K562 (cell line): ENCODE measurements at regions not wholly inside any gene's neighbourhood (a gene's known extent, or its start where the extent isn't known, plus 50 kb on each side); places are given as distances from the start of the nearest gene placed in this dataset.

Experiments used
- ATAC-seq: fragments of 200-7000 bp; cut with Tn5 transposase; 3 replicates; pipeline ENCODE4 v1.9.1; 2020; ENCODE audit warnings: moderate library complexity
- BruUV-seq: library from RNA; stranded (reverse); fragments of 400-500 nt; replicated peaks from 2 replicates; lab custom pipeline; 2021; lab: Mats Ljungman, UMichigan
- CTCF ChIA-PET: fragments of 300-600 bp; formaldehyde crosslinking; extraction: SDS; loops from one replicate; lab custom pipeline; 2021; ENCODE audit warnings: low intra/inter-chr PET ratio; lab: Yijun Ruan, JAX
- POLR2A ChIA-PET: fragments of 300-600, 350-650 bp; sonication (Branson Sonifier 250); formaldehyde crosslinking; extraction: SDS; loops from one replicate; lab custom pipeline; 2021; ENCODE audit warnings: antibody characterized with exemption, inconsistent platforms; lab: Yijun Ruan, JAX
- DNase-seq, 4 experiments: peaks; one replicate each; pipeline versions ENCODE4 v3.0.0 to v3.0.0-alpha.2; 2011 to 2018; ENCODE audit warnings: low spot score in 3 of 4, mixed read lengths in 3 of 4; ENCODE audit errors: extremely low read depth in 1 of 4
- FAIRE-seq: peaks from 2 replicates; lab custom pipeline; 2011; peaks lifted over from hg19 to GRCh38; lab: Jason Lieb, UNC
- H2AFZ ChIP-seq: 2 replicates; pipeline ENCODE4 v1.6.0; 2011; ENCODE audit warnings: low read depth, low read length, control low read depth, inconsistent platforms
- H3K27ac ChIP-seq: fragments of 200-600 bp; 3 replicates; pipeline ENCODE4 v1.8.0; 2011; ENCODE audit warnings: low read depth, mild to moderate bottlenecking, control low read depth, inconsistent platforms, low read length, moderate library complexity, mixed read lengths; ENCODE audit errors: extremely low read depth
- H3K27me3 ChIP-seq, 2 experiments: fragments of 300-600 bp in 1 of 2; 2 replicates in 1 of 2; 3 replicates in 1 of 2; pipeline versions ENCODE4 v1.6.0 to v1.8.0; 2011; ENCODE audit warnings: inconsistent platforms in 2 of 2, low read length in 2 of 2, mild to moderate bottlenecking in 1 of 2, mixed read lengths in 1 of 2, moderate library complexity in 1 of 2; ENCODE audit not compliant: control insufficient read depth in 2 of 2, insufficient read depth in 2 of 2
- H3K36me3 ChIP-seq: fragments of 300-600 bp; 3 replicates; pipeline ENCODE4 v1.8.0; 2011; ENCODE audit warnings: mild to moderate bottlenecking, low read length, inconsistent platforms; ENCODE audit not compliant: control insufficient read depth, insufficient read depth
- H3K4me1 ChIP-seq, 2 experiments: fragments of 200-600 bp in 1 of 2; replicated peaks in 1 of 2; 2 replicates in 1 of 2; 3 replicates in 1 of 2; pipeline versions ENCODE4 v1.5.1 to v1.8.0; 2011; ENCODE audit warnings: inconsistent platforms in 2 of 2, low read length in 2 of 2, mild to moderate bottlenecking in 1 of 2, mixed read lengths in 1 of 2, moderate library complexity in 1 of 2; ENCODE audit not compliant: control insufficient read depth in 2 of 2, insufficient read depth in 2 of 2
- H3K4me2 ChIP-seq: 2 replicates; pipeline ENCODE4 v1.6.1; 2011; ENCODE audit warnings: low read length, control low read depth, inconsistent platforms, mixed read lengths; ENCODE audit not compliant: insufficient read depth
- H3K4me3 ChIP-seq: fragments of 200-600 bp; sonication (generic), shearing (Covaris generic); 2 replicates; pipeline ENCODE4 v1.5.1; 2016; ENCODE audit warnings: control low read depth, inconsistent platforms
- H3K79me2 ChIP-seq: fragments of 200-600 bp; 3 replicates; pipeline ENCODE4 v1.8.0; 2011; ENCODE audit warnings: low read length, inconsistent platforms; ENCODE audit not compliant: control insufficient read depth, insufficient read depth
- H3K9ac ChIP-seq, 2 experiments: 2 replicates each; pipeline versions ENCODE4 v1.6.0 to v1.6.1; 2011; ENCODE audit warnings: low read depth in 2 of 2, low read length in 2 of 2, control low read depth in 1 of 2, inconsistent platforms in 1 of 2, mild to moderate bottlenecking in 1 of 2, mixed read lengths in 1 of 2; ENCODE audit not compliant: insufficient read depth in 1 of 2
- H3K9me1 ChIP-seq: one replicate; pipeline ENCODE4 v1.6.0; 2011; ENCODE audit warnings: inconsistent platforms, mild to moderate bottlenecking, low read length, moderate library complexity; ENCODE audit not compliant: control insufficient read depth, insufficient read depth
- H3K9me3 ChIP-seq: replicated peaks from 2 replicates; pipeline ENCODE4 v1.5.1; 2011; ENCODE audit warnings: low read depth, low read length, inconsistent platforms; ENCODE audit not compliant: control insufficient read depth, insufficient read depth
- H4K20me1 ChIP-seq: replicated peaks from 2 replicates; pipeline ENCODE4 v1.6.1; 2011; ENCODE audit warnings: low read length, inconsistent platforms, mixed read lengths; ENCODE audit not compliant: control insufficient read depth, insufficient read depth
- ATF1 ChIP-seq, 2 experiments: fragments of 450-650 bp in 1 of 2; IDR thresholded peaks; 2 replicates each; pipeline ENCODE4 v1.6.1; 2016; ENCODE audit warnings: missing compliant biosample characterization in 1 of 2, missing genetic modification characterization in 1 of 2
- COPS2 ChIP-seq: fragments of 450-650 bp; conservative IDR thresholded peaks from 2 replicates; pipeline ENCODE4 v1.6.1; 2016; ENCODE audit warnings: mild to moderate bottlenecking, moderate library complexity
- ETS1 ChIP-seq: conservative IDR thresholded peaks from 2 replicates; pipeline ENCODE4 v1.6.1; 2011; ENCODE audit warnings: low read depth, mild to moderate bottlenecking, low read length; ENCODE audit not compliant: control insufficient read depth
- HDGF ChIP-seq: fragments of 450-650 bp; IDR thresholded peaks from 2 replicates; pipeline ENCODE4 v1.6.1; 2016
- LARP7 ChIP-seq: fragments of 450-650 bp; IDR thresholded peaks from 2 replicates; pipeline ENCODE4 v1.6.1; 2016
- NCOA2 ChIP-seq, 2 experiments: fragments of 450-650 bp; IDR thresholded peaks; 2 replicates each; pipeline ENCODE4 v1.6.1; 2018; ENCODE audit warnings: mild to moderate bottlenecking in 2 of 2, moderate library complexity in 1 of 2; ENCODE audit not compliant: partially characterized antibody in 2 of 2
- NELFE ChIP-seq: IDR thresholded peaks from 2 replicates; pipeline ENCODE4 v1.6.1; 2011; ENCODE audit warnings: mild to moderate bottlenecking; ENCODE audit not compliant: insufficient read depth, insufficient read length
- NFE2L1 ChIP-seq: fragments of 450-650 bp; IDR thresholded peaks from 2 replicates; pipeline ENCODE4 v1.6.1; 2016; ENCODE audit warnings: missing genetic modification characterization, low read depth, mild to moderate bottlenecking, missing compliant biosample characterization, moderate library complexity, borderline replicate concordance
- PHTF2 ChIP-seq: fragments of 250-450 bp; sonication (Bioruptor Pico); IDR thresholded peaks from 2 replicates; pipeline ENCODE4 v1.5.0; 2021; ENCODE audit warnings: mild to moderate bottlenecking
- POLR2AphosphoS5 ChIP-seq: IDR thresholded peaks from 2 replicates; pipeline ENCODE4 v1.6.1; 2011; ENCODE audit warnings: mild to moderate bottlenecking, low read depth, low read length, moderate library complexity; ENCODE audit not compliant: control insufficient read depth, insufficient read depth
- RAD21 ChIP-seq, 2 experiments: fragments of 250-450 bp in 1 of 2; fragments of 450-650 bp in 1 of 2; sonication (Bioruptor Pico) in 1 of 2; formaldehyde crosslinking in 1 of 2; IDR thresholded peaks in 1 of 2; conservative IDR thresholded peaks in 1 of 2; 2 replicates each; pipeline versions ENCODE4 v1.4.0 to v1.8.0; 2020 to 2022; ENCODE audit warnings: mild to moderate bottlenecking in 2 of 2, moderate library complexity in 1 of 2
- SMARCE1 ChIP-seq: fragments of 450-650 bp; IDR thresholded peaks from 2 replicates; pipeline ENCODE4 v1.7.1; 2016; ENCODE audit warnings: mild to moderate bottlenecking
- SP2 ChIP-seq: IDR thresholded peaks from 2 replicates; pipeline ENCODE4 v1.6.1; 2011; ENCODE audit warnings: mild to moderate bottlenecking, low read depth, low read length, moderate library complexity; ENCODE audit not compliant: poor library complexity, severe bottlenecking; ENCODE audit errors: extremely low read depth
- SRSF7 ChIP-seq: fragments of 200-400 bp; formaldehyde crosslinking; optimal IDR thresholded peaks from 2 replicates; pipeline ENCODE3; 2017; ENCODE audit warnings: mild to moderate bottlenecking, low read depth, low read length
- ZNF512 ChIP-seq: IDR thresholded peaks from 2 replicates; pipeline ENCODE4 v1.6.1; 2016; ENCODE audit warnings: missing genetic modification characterization, missing compliant biosample characterization
- WGBS: fragments of 100-300 bp; shearing (Covaris generic); methylation state at CpG from one replicate; pipeline ENCODE4 v1.1.6; 2016; ENCODE audit warnings: low coverage, mixed read lengths; ENCODE audit not compliant: insufficient coverage; ENCODE audit errors: missing lambda C conversion rate; 5-methylcytosine and 5-hydroxymethylcytosine counted together
- in situ Hi-C: fragments of 300-500 bp; cut with MboI; formaldehyde crosslinking; loops from 4 replicates; pipeline ENCODE4 v1.15.0; 2018; ENCODE audit warnings: inconsistent platforms, mixed read lengths
- intact Hi-C: fragments of 100-400 bp; cut with micrococcal nuclease; formaldehyde crosslinking; loops from 2 replicates; pipeline ENCODE4 v1.14.2; 2022
- TF ChIP-seq, protein P1 (sequence below): fragments of 250-450 bp; sonication (Bioruptor Pico); IDR thresholded peaks from 2 replicates; pipeline ENCODE4 v1.8.0; 2021; ENCODE audit warnings: mild to moderate bottlenecking, moderate library complexity
- TF ChIP-seq, protein P2 (sequence below): fragments of 450-650 bp; IDR thresholded peaks from 2 replicates; pipeline ENCODE4 v1.7.0; 2016; ENCODE audit warnings: borderline replicate concordance

DNA sequence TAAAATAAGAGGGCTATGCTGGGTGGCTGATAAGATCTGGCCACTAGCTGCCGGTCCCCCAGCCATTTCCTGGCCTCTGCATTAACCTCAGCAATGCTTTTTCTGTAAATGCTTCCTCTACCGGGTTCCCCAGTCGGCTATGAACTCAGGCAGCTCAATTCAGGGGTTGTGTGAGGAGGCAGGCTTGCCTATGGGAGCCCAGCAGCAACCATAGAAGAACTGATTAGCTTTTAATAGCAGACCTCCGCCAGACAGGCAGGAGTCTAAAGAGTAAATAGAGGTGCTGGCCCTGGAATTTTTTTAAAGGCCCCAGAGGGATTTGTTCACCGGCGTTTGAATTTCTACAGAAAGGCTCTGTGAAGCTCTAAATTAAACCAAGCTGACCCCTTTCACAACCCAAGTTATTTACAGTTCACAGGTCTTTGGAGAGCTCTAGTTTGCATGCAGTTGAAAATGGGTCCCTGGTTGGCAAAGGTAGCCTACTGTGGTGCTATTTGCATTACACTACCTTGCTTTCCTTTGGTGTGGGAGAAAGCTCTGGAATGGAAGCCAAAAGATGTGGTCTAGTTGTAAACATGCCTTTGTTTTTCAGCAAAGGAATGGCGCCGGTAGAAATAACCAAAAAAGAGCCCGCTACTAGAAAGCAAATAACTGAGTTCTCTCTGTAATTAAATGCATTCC lies 289.7 kb upstream of the SEMA6A start:
- no peaks in the 10 kb centered on the region for H3K36me3 ChIP-seq
- BruUV-seq, result no TSS peak
- no peak overlapping the region for H3K4me3 ChIP-seq
- H3K9me3 ChIP-seq, result no peaks in the 10 kb centered on the region
- no peak for DNase-seq
- ChIA-PET CTCF (no interaction called here), POLR2A (no interaction called here)
- H3K27ac ChIP-seq, result no peak overlapping the region
- ATAC-seq, result no peak
- intact Hi-C loops (no loop called here), in situ Hi-C loops (no loop called here)
- H3K4me2 ChIP-seq, result no peak overlapping the region
- no peaks in the 10 kb centered on the region for H4K20me1 ChIP-seq
- H3K27me3 ChIP-seq, result no peaks in the 10 kb centered on the region
- no peaks in the 10 kb centered on the region for H3K9me1 ChIP-seq
- 2% methylated on average over 9 of the region's 9 CpGs for WGBS
- no peak for FAIRE-seq
- H3K79me2 ChIP-seq, result no peaks in the 10 kb centered on the region
- no peak overlapping the region for H2AFZ ChIP-seq
- no peak overlapping the region for H3K9ac ChIP-seq
- no peaks in the 10 kb centered on the region for H3K4me1 ChIP-seq
- TF ChIP-seq NELFE (no peak), ETS1 (no peak), LARP7 (no peak), NCOA2 (IDR thresholded peaks at IDR 0.05; ENCODE audit: partially characterized antibody in 2 of 2) (no peak), SMARCE1 (no peak), NFE2L1 (tag) (no peak), ATF1 (CRISPR knock-in tag; IDR thresholded peaks at IDR 0.05) (no peak), ATF1 (tag; IDR thresholded peaks at IDR 0.05) (no peak), HDGF (no peak), SP2 (no peak), PHTF2 (no peak), ZNF512 (tag) (no peak), POLR2AphosphoS5 (no peak), SRSF7 (no peak), RAD21 (CRISPR knock-in tag; conservative IDR thresholded peaks at IDR 0.05 in 1 of 2, IDR thresholded peaks at IDR 0.05 in 1 of 2) (no peak), COPS2 (no peak)
- TF ChIP-seq, protein P1, sequence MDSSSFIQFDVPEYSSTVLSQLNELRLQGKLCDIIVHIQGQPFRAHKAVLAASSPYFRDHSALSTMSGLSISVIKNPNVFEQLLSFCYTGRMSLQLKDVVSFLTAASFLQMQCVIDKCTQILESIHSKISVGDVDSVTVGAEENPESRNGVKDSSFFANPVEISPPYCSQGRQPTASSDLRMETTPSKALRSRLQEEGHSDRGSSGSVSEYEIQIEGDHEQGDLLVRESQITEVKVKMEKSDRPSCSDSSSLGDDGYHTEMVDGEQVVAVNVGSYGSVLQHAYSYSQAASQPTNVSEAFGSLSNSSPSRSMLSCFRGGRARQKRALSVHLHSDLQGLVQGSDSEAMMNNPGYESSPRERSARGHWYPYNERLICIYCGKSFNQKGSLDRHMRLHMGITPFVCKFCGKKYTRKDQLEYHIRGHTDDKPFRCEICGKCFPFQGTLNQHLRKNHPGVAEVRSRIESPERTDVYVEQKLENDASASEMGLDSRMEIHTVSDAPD (CRISPR knock-in tag), result no peak
- TF ChIP-seq, protein P2, sequence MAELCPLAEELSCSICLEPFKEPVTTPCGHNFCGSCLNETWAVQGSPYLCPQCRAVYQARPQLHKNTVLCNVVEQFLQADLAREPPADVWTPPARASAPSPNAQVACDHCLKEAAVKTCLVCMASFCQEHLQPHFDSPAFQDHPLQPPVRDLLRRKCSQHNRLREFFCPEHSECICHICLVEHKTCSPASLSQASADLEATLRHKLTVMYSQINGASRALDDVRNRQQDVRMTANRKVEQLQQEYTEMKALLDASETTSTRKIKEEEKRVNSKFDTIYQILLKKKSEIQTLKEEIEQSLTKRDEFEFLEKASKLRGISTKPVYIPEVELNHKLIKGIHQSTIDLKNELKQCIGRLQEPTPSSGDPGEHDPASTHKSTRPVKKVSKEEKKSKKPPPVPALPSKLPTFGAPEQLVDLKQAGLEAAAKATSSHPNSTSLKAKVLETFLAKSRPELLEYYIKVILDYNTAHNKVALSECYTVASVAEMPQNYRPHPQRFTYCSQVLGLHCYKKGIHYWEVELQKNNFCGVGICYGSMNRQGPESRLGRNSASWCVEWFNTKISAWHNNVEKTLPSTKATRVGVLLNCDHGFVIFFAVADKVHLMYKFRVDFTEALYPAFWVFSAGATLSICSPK, result no peak
